ENCODE measurements at regions not wholly inside any gene's neighbourhood (a gene's known extent, or its start where the extent isn't known, plus 50 kb on each side); places are given as distances from the start of the nearest gene placed in this dataset.

DNA sequence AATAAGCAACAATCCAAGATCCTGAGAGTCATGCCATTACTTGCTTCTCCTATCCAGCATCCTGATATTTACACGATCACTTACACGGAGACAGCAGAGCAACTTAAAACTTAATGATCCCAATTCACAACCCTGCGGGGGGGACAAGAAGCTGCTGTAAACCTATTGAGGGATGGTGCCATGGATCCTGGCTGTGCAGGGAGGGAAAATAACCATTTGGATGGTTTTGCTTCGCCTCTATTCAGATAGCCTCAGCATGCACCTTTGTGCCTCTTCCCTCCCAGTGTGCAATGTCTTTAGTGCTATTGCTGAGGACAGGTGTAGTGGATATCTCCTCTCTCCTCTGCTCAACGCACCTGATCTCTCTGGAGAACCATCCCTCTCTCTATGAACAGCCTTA is 89.7 kb upstream of the PPARGC1A start:
- Histone ChIP-seq H3K79me2 (ENCODE audit: control insufficient read depth in 1 of 2, insufficient read depth in 2 of 2, low read length in 2 of 2) (no peaks in the 10 kb centered on the region), H3K56ac (replicated peaks; ENCODE audit: insufficient read length, low read depth, low read length) (no peak overlapping the region), H3K4ac (replicated peaks; ENCODE audit: insufficient read length, low read depth, low read length) (no peak overlapping the region), H3K23ac (ENCODE audit: insufficient read length) (no peak overlapping the region), H3K9ac (replicated peaks in 1 of 4; ENCODE audit: extremely low read depth in 1 of 4, low read depth in 3 of 4, low read length in 3 of 4) (no peak overlapping the region), H2BK15ac (ENCODE audit: low read length) (no peak overlapping the region), H3K18ac (ENCODE audit: extremely low read depth, low read length) (no peak overlapping the region), H3K14ac (ENCODE audit: insufficient read length) (no peak overlapping the region), H4K20me1 (replicated peaks in 1 of 2; ENCODE audit: control insufficient read depth in 1 of 2, insufficient read depth in 2 of 2, low read length in 2 of 2) (no peaks in the 10 kb centered on the region), H2BK5ac (ENCODE audit: low read depth, low read length) (no peak overlapping the region), H3K4me2 (ENCODE audit: insufficient read depth in 1 of 2, low read depth in 2 of 2, low read length in 2 of 2) (peak overlapping the region; percentile 38 to 40), H3K4me3 (ENCODE audit: extremely low read depth in 1 of 4, insufficient read depth in 2 of 4, low read depth in 3 of 4, low read length in 4 of 4) (peak overlapping the region in 1 of 4 experiments; percentile 25; a peak in 1 of 8 replicates), H2AFZ (ENCODE audit: low read length) (no peak overlapping the region), H2BK12ac (ENCODE audit: low read depth, low read length) (no peak overlapping the region), H2BK20ac (ENCODE audit: low read length) (no peak overlapping the region), H4K5ac (ENCODE audit: insufficient read length, low read depth, low read length) (no peak overlapping the region), H3K27me3 (replicated peaks in 1 of 4; ENCODE audit: control insufficient read depth in 3 of 4, extremely low read depth in 1 of 4, insufficient read depth in 3 of 4, low read length in 3 of 4) (no peaks in the 10 kb centered on the region), H2AK5ac (ENCODE audit: low read depth, low read length) (no peak overlapping the region), H3K4me1 (replicated peaks in 1 of 4; ENCODE audit: control insufficient read depth in 3 of 4, insufficient read depth in 4 of 4, low read length in 3 of 4) (peaks cover 0 to 7% (median 6%) of the 10 kb centered on the region in 4 experiments; a peak in 2 of 7 replicates), H3K79me1 (ENCODE audit: low read depth, low read length) (no peaks in the 10 kb centered on the region), H2BK120ac (replicated peaks; ENCODE audit: low read depth, low read length) (no peak overlapping the region), H3K9me3 (ENCODE audit: insufficient read depth in 2 of 2, low read depth in 1 of 2, low read length in 1 of 2) (no peaks in the 10 kb centered on the region), H4K91ac (replicated peaks; ENCODE audit: insufficient read length, low read length) (no peak overlapping the region), H3K36me3 (ENCODE audit: control insufficient read depth in 2 of 4, insufficient read depth in 4 of 4, low read length in 3 of 4) (no peaks in the 10 kb centered on the region), H3K27ac (ENCODE audit: low read depth, low read length) (no peak overlapping the region), H3K23me2 (ENCODE audit: low read depth, low read length) (no peaks in the 10 kb centered on the region), H4K8ac (ENCODE audit: extremely low read depth, insufficient read depth, low read length) (no peak overlapping the region)
- POLR2A ChIA-PET (ENCODE audit: partially characterized antibody), result no interaction called here
- WGBS, 2 experiments (ENCODE audit: extremely low coverage in 1 of 2, insufficient coverage in 1 of 2, insufficient read length in 1 of 2, insufficient replicate concordance in 2 of 2, low coverage in 1 of 2, low lambda C conversion rate in 2 of 2, missing lambda C conversion rate in 1 of 2), result 24% methylated on average over 5 of the region's 5 CpGs; no CpG with 5 or more reads in 1 of the 2 experiments
- FAIRE-seq, result peak; percentile 65
- TF ChIP-seq FOSL1 (IDR thresholded peaks at IDR 0.05; ENCODE audit: insufficient read depth, low read depth, low read length) (no peak), HDAC2 (IDR thresholded peaks at IDR 0.05; ENCODE audit: borderline replicate concordance in 1 of 2, low read depth in 2 of 2, low read length in 2 of 2) (peak in 1 of 2 experiments; percentile 15; a peak in 1 of 4 replicates), NANOG (IDR thresholded peaks at IDR 0.05; ENCODE audit: insufficient read depth, low read depth, low read length, poor library complexity, severe bottlenecking) (peak; percentile 95), TEAD4 (IDR thresholded peaks at IDR 0.05; ENCODE audit: low read depth, low read length) (0 out of 2 replicates have a peak, but pooled peaks have one; percentile 24), RXRA (IDR thresholded peaks at IDR 0.05; ENCODE audit: insufficient read depth, low read depth, low read length) (no peak)
- TF ChIP-seq, protein P1, sequence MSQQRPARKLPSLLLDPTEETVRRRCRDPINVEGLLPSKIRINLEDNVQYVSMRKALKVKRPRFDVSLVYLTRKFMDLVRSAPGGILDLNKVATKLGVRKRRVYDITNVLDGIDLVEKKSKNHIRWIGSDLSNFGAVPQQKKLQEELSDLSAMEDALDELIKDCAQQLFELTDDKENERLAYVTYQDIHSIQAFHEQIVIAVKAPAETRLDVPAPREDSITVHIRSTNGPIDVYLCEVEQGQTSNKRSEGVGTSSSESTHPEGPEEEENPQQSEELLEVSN (IDR thresholded peaks at IDR 0.05), result peak; percentile 82
- TF ChIP-seq, protein P2, sequence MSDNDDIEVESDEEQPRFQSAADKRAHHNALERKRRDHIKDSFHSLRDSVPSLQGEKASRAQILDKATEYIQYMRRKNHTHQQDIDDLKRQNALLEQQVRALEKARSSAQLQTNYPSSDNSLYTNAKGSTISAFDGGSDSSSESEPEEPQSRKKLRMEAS (IDR thresholded peaks at IDR 0.05), result peak; percentile 65
- peak; percentile 53 to 54 for DNase-seq (ENCODE audit: low read depth in 1 of 2, low spot score in 2 of 2)
- CTCF ChIA-PET (ENCODE audit: partially characterized antibody), result interaction anchor here (0.6 to 2.0 kb wide), 3 partner anchors 13 to 45 kb away, joined by 3 to 7 read pairs (median 3); no protein-coding TSS in a partner anchor
